DOHH2 (cell line): ENCODE measurements at regions not wholly inside any gene's neighbourhood (a gene's known extent, or its start where the extent isn't known, plus 50 kb on each side); places are given as distances from the start of the nearest gene placed in this dataset.

ENCODE experiments used
- CTCF ChIP-seq: fragments of 200-600 bp; sonication (generic); IDR thresholded peaks from one replicate; pipeline ENCODE4 v1.5.1; 2014; ENCODE audit warnings: antibody characterized with exemption, mild to moderate bottlenecking, low read depth, low read length; ENCODE audit not compliant: poor library complexity, severe bottlenecking
- EZH2phosphoT487 ChIP-seq: fragments of 200-600 bp; sonication (generic); IDR thresholded peaks from 2 replicates; pipeline ENCODE4 v1.6.1; 2017; ENCODE audit warnings: borderline replicate concordance, mild to moderate bottlenecking, antibody characterized with exemption, low read length, moderate library complexity, mixed read lengths

- TF ChIP-seq CTCF, result no peak
- TF ChIP-seq EZH2phosphoT487, result no peak
Measured at GRCh38 chr2:123777116-123777515, 248.0 kb upstream of the CNTNAP5 start.
